Choroid plexus epithelial cell (primary cell): ENCODE measurements at regions not wholly inside any gene's neighbourhood (a gene's known extent, or its start where the extent isn't known, plus 50 kb on each side); places are given as distances from the start of the nearest gene placed in this dataset.

Experiments
- DNase-seq: peaks from one replicate; pipeline ENCODE4 v3.0.0-alpha.2; 2010; ENCODE audit warnings: low read depth
- H3K4me3 ChIP-seq: 2 replicates; pipeline ENCODE4 v1.5.1; 2011; ENCODE audit warnings: low read depth, mild to moderate bottlenecking, control low read depth, low read length, moderate library complexity
- CTCF ChIP-seq: conservative IDR thresholded peaks from 2 replicates; pipeline ENCODE4 v1.5.1; 2011; ENCODE audit warnings: low read depth, mild to moderate bottlenecking, control low read depth, inconsistent platforms, low read length, moderate library complexity

DNA sequence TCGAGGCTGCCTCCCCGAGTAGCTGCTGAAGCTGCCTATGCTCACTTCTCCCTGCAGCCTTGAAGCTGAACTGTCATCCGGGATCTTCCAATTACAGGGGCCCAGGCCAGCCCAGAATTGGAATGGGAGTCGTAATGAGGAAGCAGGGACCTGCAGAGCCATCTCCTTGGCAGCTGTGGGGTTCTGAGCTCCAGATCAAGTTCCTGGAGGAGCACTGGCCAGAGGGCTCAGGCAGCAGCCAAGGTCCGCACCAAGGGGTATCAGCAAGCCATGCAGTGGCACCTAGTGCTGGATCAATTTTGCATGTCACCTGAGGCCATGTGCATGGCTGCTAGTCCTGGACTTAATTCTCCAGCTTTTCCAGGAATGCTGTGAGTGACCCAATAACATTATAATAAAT is 163.2 kb upstream of the TSHZ2 start:
- TF ChIP-seq CTCF: no peak
- no peak overlapping the region for H3K4me3 ChIP-seq
- DNase-seq: no peak

DNA sequence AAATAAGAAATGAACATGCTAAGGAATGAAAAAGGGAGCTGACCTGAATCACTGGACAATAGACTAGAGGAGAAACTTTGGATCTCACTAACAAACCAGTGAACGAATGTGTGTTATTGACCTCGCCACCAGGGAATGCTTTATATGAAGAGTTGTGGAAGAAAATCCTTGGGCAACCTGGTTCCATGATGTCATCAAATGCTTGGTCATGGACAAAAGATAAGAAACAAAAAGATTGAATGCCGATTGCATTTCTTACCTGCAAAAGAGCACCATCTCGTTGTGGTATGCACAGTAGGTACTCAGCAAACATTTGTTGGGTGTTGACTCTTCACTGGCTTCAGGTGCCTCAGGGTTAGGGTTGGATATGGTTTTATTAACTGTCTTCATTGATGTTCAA is 165.2 kb upstream of the TSHZ2 start:
- TF ChIP-seq CTCF: no peak
- no peak overlapping the region for H3K4me3 ChIP-seq
- no peak for DNase-seq

DNA sequence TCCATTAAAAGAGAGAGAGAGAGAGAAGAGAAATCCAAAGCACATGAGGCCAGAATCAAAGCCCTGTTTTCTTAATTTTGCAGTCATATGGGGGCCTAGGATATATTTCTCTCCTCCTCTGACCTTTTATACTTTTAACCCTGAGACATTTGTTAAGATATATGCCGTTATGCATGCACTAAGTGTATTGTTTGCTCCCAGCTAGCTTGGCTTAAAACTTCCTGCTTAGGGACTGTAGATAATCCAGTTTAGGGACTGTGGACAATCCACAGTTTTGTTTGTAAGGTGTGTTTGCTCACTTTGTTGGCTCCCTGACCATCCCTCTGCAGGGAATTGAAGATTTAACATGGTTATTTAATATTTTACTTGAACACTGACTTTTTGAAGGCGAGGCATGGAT is 166.3 kb upstream of the TSHZ2 start:
- no peak overlapping the region for H3K4me3 ChIP-seq
- DNase-seq: no peak
- TF ChIP-seq CTCF: no peak

- no peak overlapping the region for H3K4me3 ChIP-seq
- TF ChIP-seq CTCF: no peak
- no peak for DNase-seq
These were observed 166.9 kb upstream of the TSHZ2 start for GRCh38 chr20:52805296-52805571.

DNA sequence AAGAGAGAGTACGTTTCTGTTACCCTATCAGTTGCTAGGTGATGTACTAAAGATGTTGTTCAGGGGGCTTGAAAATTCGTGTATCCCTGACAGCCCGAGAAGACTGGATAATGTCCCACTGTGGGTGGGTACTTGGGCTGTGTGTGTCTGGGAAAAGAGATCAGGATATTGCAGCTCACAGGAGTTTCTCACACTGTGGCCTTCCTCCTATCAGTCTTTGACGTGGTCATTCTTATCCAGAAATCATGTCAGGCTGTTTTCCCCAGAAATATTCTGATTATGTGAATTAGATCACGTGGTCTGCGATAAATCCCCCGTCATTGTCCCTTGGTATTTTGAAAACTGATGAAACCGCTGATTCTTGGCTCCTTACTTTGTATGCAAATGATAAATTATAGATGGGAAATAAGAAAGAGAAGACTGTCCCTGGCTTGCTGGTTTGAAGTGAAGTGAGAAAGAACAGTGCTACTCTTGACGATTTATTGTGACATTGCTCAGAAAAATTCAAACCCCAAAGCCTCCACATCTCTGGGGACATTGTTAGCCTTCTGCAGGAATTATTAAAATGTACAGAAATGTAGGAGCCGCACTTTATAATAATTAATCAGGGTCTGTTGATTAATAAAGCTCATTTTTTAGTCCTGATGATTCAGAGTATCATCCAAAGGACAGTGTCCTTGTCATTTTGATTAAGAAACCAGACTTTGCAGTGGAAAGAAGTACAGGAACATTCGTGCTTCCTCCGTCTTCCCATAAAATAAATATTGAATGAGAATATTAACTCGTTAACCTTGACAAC is 167.5 kb upstream of the TSHZ2 start:
- TF ChIP-seq CTCF: no peak
- H3K4me3 ChIP-seq: no peak overlapping the region
- no peak for DNase-seq

DNA sequence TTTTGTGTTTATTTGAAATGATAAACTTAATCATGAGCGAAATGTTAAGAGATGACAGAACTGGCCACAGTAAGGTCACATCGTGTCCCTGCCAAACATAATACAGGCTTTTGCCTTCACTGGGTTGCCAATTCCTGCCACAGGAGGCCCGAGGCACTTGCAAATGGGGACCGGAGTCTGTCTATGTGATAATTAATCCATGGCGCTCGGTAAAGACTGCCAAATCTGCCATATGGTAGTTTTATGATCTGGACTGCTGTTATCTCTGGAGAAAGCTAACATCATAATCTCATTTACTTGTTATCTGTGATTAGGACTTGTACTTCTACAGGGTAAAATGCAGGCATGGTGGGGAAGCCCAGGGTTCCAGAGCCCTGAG is 170.5 kb upstream of the TSHZ2 start:
- no peak overlapping the region for H3K4me3 ChIP-seq
- TF ChIP-seq CTCF: no peak
- DNase-seq: no peak

DNA sequence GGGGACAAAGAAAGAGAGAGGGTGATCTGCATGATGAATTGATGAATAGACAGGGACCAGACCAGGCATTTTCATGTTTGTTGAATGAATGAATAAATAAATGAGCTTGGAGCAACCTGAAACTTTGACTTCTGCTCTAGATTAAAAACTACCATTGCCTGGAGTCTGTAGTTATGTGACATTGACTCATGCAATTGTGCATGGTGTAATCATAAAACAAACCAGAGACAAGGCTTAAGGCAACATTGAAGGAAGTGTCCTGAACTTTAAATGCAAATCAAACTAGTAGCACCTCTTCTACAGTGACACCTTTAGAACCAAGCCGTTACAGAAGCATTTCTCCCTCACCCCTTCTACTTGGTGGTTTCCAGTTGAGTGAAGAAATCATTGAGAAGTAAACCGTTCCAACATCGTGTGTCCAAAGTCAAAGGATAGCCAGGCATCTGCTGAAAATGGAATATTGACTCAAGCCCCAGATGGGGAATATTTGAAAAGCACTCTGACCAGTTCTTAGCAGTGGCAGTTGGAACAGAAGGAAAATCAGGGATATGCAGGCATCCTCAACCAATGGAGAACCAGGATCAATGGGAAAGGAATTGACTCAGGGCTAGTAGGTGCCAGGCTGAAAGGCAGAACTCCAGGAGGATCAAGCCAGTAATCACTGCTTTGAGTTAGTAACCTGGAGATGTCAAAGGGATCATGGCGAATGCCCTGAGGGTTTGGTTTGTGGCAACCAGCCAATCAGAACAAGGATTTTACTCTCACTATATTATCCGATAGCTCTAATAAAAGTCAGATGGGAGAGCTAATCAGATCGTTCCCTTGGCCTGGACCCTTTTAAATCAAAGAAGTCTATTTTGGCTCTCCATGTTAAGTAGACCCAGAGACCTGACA is 171.2 kb upstream of the TSHZ2 start:
- no peak for TF ChIP-seq CTCF
- H3K4me3 ChIP-seq: no peak overlapping the region
- DNase-seq: no peak
